ENCODE measurements at regions not wholly inside any gene's neighbourhood (a gene's known extent, or its start where the extent isn't known, plus 50 kb on each side); places are given as distances from the start of the nearest gene placed in this dataset.

GRCh38 chr17:72182371-72182873 is 61.6 kb downstream of the SOX9 start (continued):
- TF ChIP-seq OVOL2 (CRISPR knock-in tag; IDR thresholded peaks at IDR 0.05; ENCODE audit: borderline replicate concordance) (no peak), ZNF138 (CRISPR knock-in tag; conservative IDR thresholded peaks at IDR 0.05) (no peak), TCF7 (CRISPR knock-in tag; IDR thresholded peaks at IDR 0.05; ENCODE audit: low read depth) (no peak), ZNF425 (CRISPR knock-in tag; conservative IDR thresholded peaks at IDR 0.05) (no peak), ZBTB21 (CRISPR knock-in tag; IDR thresholded peaks at IDR 0.05; ENCODE audit: borderline replicate concordance) (no peak), ZNF219 (CRISPR knock-in tag; IDR thresholded peaks at IDR 0.05; ENCODE audit: borderline replicate concordance) (no peak), ZMAT4 (CRISPR knock-in tag; IDR thresholded peaks at IDR 0.05) (no peak), ZNF512 (CRISPR knock-in tag; IDR thresholded peaks at IDR 0.05; ENCODE audit: borderline replicate concordance) (no peak), FOXP4 (CRISPR knock-in tag; IDR thresholded peaks at IDR 0.05) (no peak)

- no peak for ATAC-seq
- Mint-ChIP-seq H3K4me3 (no peak overlapping the region), H3K9me3 (peaks cover 8% of the 10 kb centered on the region), H3K27me3 (ENCODE audit: low read depth) (no peaks in the 10 kb centered on the region; the same call in 1 of the 2 replicates), H3K36me3 (no peaks in the 10 kb centered on the region), H3K4me1 (peaks cover 28% of the 10 kb centered on the region), H3K27ac (no peak overlapping the region)
- POLR2A ChIA-PET = no interaction called here
- DNase-seq (ENCODE audit: low spot score) = no peak
- CTCF ChIA-PET = interaction anchor here (1.4 kb wide), 1 partner anchor 61 kb away, joined by 4 read pairs; no protein-coding TSS in a partner anchor
- TF ChIP-seq ATF1 (CRISPR knock-in tag; IDR thresholded peaks at IDR 0.05) = no peak
- TF ChIP-seq E2F5 (CRISPR knock-in tag; IDR thresholded peaks at IDR 0.05) = no peak
- TF ChIP-seq SMAD4 (CRISPR knock-in tag; IDR thresholded peaks at IDR 0.05) = no peak
- TF ChIP-seq ZMAT4 (CRISPR knock-in tag; IDR thresholded peaks at IDR 0.05) = no peak
- no peak for TF ChIP-seq ZNF138 (CRISPR knock-in tag; conservative IDR thresholded peaks at IDR 0.05)
- no peak for TF ChIP-seq HMGA2 (CRISPR knock-in tag; IDR thresholded peaks at IDR 0.05)
- no peak for TF ChIP-seq ELF4 (CRISPR knock-in tag; IDR thresholded peaks at IDR 0.05; ENCODE audit: low read depth)
- no peak for TF ChIP-seq ZNF512 (CRISPR knock-in tag; IDR thresholded peaks at IDR 0.05; ENCODE audit: borderline replicate concordance)
- TF ChIP-seq IRF1 (CRISPR knock-in tag; IDR thresholded peaks at IDR 0.05) = no peak
- no peak for TF ChIP-seq ZNF416 (CRISPR knock-in tag; IDR thresholded peaks at IDR 0.05)
- TF ChIP-seq ZNF281 (CRISPR knock-in tag; IDR thresholded peaks at IDR 0.05) = no peak
- TF ChIP-seq STAT6 (CRISPR knock-in tag; conservative IDR thresholded peaks at IDR 0.05; ENCODE audit: low read depth) = no peak
Measured at GRCh38 chr17:72183194-72183685, 62.4 kb downstream of the SOX9 start.

Data from WTC11 (cell line).